CD14-positive monocyte (primary cell): ENCODE measurements at regions not wholly inside any gene's neighbourhood (a gene's known extent, or its start where the extent isn't known, plus 50 kb on each side); places are given as distances from the start of the nearest gene placed in this dataset.

Source experiments
- DNase-seq, 3 donors: peaks; one replicate each; pipeline ENCODE4 v3.0.0-alpha.2; 2011 to 2022
- H2AFZ ChIP-seq: 2 replicates; pipeline ENCODE4 v1.6.0; 2012; ENCODE audit warnings: mild to moderate bottlenecking, low read depth, low read length, inconsistent platforms; ENCODE audit not compliant: insufficient read depth, poor library complexity, severe bottlenecking
- H3K27ac ChIP-seq, 2 donors: 1 replicate in 1 of 2; 2 replicates in 1 of 2; pipeline ENCODE4 v1.5.1; 2012 to 2013; ENCODE audit warnings: low read length in 2 of 2, control low read depth in 1 of 2, inconsistent platforms in 1 of 2, low read depth in 1 of 2, mild to moderate bottlenecking in 1 of 2
- H3K27me3 ChIP-seq, 2 donors: one replicate each; pipeline versions ENCODE4 v1.6.0 to v1.6.1; 2011 to 2013; ENCODE audit warnings: low read length in 2 of 2; ENCODE audit not compliant: control insufficient read depth in 2 of 2, insufficient read depth in 2 of 2
- H3K36me3 ChIP-seq, 2 donors: replicated peaks in 1 of 2; 1 replicate in 1 of 2; 2 replicates in 1 of 2; pipeline versions ENCODE4 v1.5.1 to v1.6.1; 2012 to 2013; ENCODE audit warnings: low read length in 2 of 2, control low read depth in 1 of 2, inconsistent platforms in 1 of 2, mild to moderate bottlenecking in 1 of 2; ENCODE audit not compliant: insufficient read depth in 2 of 2, control insufficient read depth in 1 of 2
- H3K4me1 ChIP-seq, 2 donors: 1 replicate in 1 of 2; 2 replicates in 1 of 2; pipeline versions ENCODE4 v1.5.1 to v1.6.1; 2012 to 2013; ENCODE audit warnings: low read length in 2 of 2, control low read depth in 1 of 2, inconsistent platforms in 1 of 2, mild to moderate bottlenecking in 1 of 2, moderate library complexity in 1 of 2; ENCODE audit not compliant: insufficient read depth in 2 of 2, control insufficient read depth in 1 of 2
- H3K4me2 ChIP-seq: replicated peaks from 2 replicates; pipeline ENCODE3; 2012; ENCODE audit warnings: low read length, moderate library complexity, mild to moderate bottlenecking; ENCODE audit not compliant: poor library complexity, severe bottlenecking; ENCODE audit errors: extremely low read depth
- H3K4me3 ChIP-seq, 3 experiments: fragments of 200-600 bp in 1 of 3; sonication (generic) in 1 of 3; replicated peaks in 1 of 3; 1 replicate in 2 of 3; 2 replicates in 1 of 3; pipeline ENCODE4 v1.5.1; 2011 to 2013; ENCODE audit warnings: low read length in 3 of 3, mild to moderate bottlenecking in 3 of 3, control low read depth in 2 of 3, low read depth in 2 of 3, inconsistent platforms in 1 of 3, moderate library complexity in 1 of 3
- H3K79me2 ChIP-seq: 2 replicates; pipeline ENCODE4 v1.6.0; 2012; ENCODE audit warnings: mild to moderate bottlenecking, control low read depth, inconsistent platforms, low read length, moderate library complexity; ENCODE audit not compliant: insufficient read depth
- H3K9ac ChIP-seq: 2 replicates; pipeline ENCODE4 v1.6.0; 2017; ENCODE audit warnings: low read length, mild to moderate bottlenecking; ENCODE audit not compliant: insufficient read depth, poor library complexity, severe bottlenecking
- H3K9me3 ChIP-seq, 2 donors: replicated peaks in 1 of 2; 1 replicate in 1 of 2; 2 replicates in 1 of 2; pipeline versions ENCODE4 v1.5.1 to v1.6.1; 2012 to 2013; ENCODE audit warnings: low read length in 2 of 2, control low read depth in 1 of 2; ENCODE audit not compliant: control insufficient read depth in 1 of 2, insufficient read depth in 1 of 2
- H4K20me1 ChIP-seq: 2 replicates; pipeline ENCODE4 v1.6.0; 2012; ENCODE audit warnings: mild to moderate bottlenecking, low read length, control low read depth, moderate library complexity; ENCODE audit not compliant: insufficient read depth
- H3K27ac Mint-ChIP-seq, 7 donors: one replicate each; pipeline ENCODE4 v1.8.0; 2020; ENCODE audit warnings: mild to moderate bottlenecking in 7 of 7, mixed read lengths in 7 of 7, moderate library complexity in 6 of 7, inconsistent platforms in 2 of 7
- H3K27me3 Mint-ChIP-seq, 3 donors: one replicate each; pipeline ENCODE4 v1.8.0; 2021 to 2022; ENCODE audit warnings: low read depth in 3 of 3, mild to moderate bottlenecking in 3 of 3, mixed read lengths in 3 of 3, moderate library complexity in 3 of 3, inconsistent platforms in 1 of 3
- H3K36me3 Mint-ChIP-seq, 2 donors: one replicate each; pipeline ENCODE4 v1.8.0; 2020; ENCODE audit warnings: mixed read lengths in 2 of 2, inconsistent platforms in 1 of 2, mild to moderate bottlenecking in 1 of 2
- H3K4me1 Mint-ChIP-seq: one replicate; pipeline ENCODE4 v1.8.0; 2020; ENCODE audit warnings: mild to moderate bottlenecking, mixed read lengths
- H3K4me3 Mint-ChIP-seq, 2 donors: one replicate each; pipeline ENCODE4 v1.8.0; 2020; ENCODE audit warnings: mild to moderate bottlenecking in 2 of 2, mixed read lengths in 2 of 2, moderate library complexity in 1 of 2
- H3K9me3 Mint-ChIP-seq, 7 donors: one replicate each; pipeline ENCODE4 v1.8.0; 2020 to 2022; ENCODE audit warnings: mixed read lengths in 7 of 7, mild to moderate bottlenecking in 6 of 7, moderate library complexity in 6 of 7, inconsistent platforms in 2 of 7
- WGBS: methylation state at CpG from one replicate; pipeline ENCODE4 v1.1.5; 2013; ENCODE audit warnings: missing lambda C conversion rate; ENCODE audit not compliant: insufficient coverage; 5-methylcytosine and 5-hydroxymethylcytosine counted together
- intact Hi-C, 2 donors: fragments of 100-400 bp; cut with micrococcal nuclease; formaldehyde crosslinking; loops; one replicate each; pipeline versions ENCODE4 v1.15.0 to v1.15.1; 2023
- TF ChIP-seq, protein P1 (sequence below): fragments of 200-600 bp; IDR thresholded peaks from one replicate; pipeline ENCODE4 v1.8.0; 2022; ENCODE audit warnings: antibody characterized with exemption, mild to moderate bottlenecking

DNA sequence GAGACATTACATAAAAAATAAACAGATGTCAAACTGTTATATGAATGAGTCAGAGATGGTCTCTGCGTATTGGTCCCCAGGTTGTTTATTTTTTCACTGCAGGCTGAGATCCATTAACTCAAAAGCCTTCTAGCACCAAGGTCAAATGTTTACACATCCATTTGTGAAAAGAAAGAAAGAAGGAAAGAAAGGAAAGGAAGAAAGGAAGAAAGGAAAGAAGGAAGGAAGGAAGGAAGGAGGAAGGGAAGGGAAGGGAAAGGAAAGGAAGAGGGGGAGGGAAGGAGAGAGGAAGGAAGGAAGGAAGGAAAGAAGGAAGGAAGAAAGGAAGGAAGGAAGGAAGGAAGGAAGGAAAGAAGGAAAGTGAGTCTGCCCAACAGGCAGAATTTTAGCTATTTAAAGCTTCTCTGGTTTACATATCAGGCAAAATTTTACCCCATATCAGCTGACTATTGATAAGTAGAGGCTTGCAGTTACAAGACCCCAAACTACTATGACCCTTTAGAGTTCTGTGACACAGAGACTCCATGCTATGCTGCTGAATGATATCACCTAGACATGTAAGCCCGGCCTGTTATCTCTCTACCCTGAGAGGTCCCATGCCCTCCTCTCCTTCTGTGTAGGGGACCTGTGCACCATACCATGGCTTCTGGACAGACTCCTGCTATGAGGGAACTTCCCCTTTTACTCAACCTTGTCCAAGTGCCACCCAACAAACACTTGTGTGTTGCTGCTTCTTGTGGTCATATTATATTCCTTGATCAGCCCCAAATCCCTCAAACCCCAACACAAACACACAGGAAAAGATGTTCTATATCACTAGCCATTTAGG is 59.0 kb downstream of the DRD1 start:
- WGBS, result 100% methylated on average over 1 of the region's 2 CpGs
- no peaks in the 10 kb centered on the region for H3K4me1 Mint-ChIP-seq

DNA sequence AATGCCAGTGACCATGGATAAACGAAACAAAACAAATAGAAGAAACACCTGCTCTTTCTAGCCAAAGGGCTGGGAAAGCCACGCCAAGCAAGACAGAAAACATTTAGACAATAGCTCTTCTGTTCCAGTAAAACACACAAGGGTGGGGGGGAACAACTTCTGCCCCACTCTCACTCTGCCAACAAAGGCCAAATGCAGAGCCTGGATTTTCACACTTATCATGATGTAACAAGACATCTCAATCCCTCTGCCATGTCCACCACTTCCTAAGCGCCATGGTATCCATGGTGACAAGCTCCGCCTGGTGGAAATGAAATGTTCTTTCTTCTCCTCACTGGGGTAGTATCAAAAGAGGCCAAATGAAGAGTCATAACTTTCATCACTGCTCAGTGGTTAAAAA is 60.6 kb downstream of the DRD1 start:
- Mint-ChIP-seq H3K9me3 (peaks cover 0 to 2% (median 0%) of the 10 kb centered on the region in 7 donors), H3K4me3 (no peak overlapping the region), H3K36me3 (no peaks in the 10 kb centered on the region), H3K4me1 (no peaks in the 10 kb centered on the region), H3K27me3 (peaks cover 3 to 8% (median 6%) of the 10 kb centered on the region in 3 donors), H3K27ac (no peak overlapping the region)
- Histone ChIP-seq H3K4me1 (no peaks in the 10 kb centered on the region), H3K9ac (no peak overlapping the region), H3K4me2 (no peak overlapping the region), H4K20me1 (no peaks in the 10 kb centered on the region), H3K36me3 (no peaks in the 10 kb centered on the region), H3K79me2 (no peaks in the 10 kb centered on the region), H3K27me3 (no peaks in the 10 kb centered on the region), H2AFZ (no peak overlapping the region), H3K4me3 (no peak overlapping the region), H3K27ac (no peak overlapping the region), H3K9me3 (no peaks in the 10 kb centered on the region)
- TF ChIP-seq, protein P1, sequence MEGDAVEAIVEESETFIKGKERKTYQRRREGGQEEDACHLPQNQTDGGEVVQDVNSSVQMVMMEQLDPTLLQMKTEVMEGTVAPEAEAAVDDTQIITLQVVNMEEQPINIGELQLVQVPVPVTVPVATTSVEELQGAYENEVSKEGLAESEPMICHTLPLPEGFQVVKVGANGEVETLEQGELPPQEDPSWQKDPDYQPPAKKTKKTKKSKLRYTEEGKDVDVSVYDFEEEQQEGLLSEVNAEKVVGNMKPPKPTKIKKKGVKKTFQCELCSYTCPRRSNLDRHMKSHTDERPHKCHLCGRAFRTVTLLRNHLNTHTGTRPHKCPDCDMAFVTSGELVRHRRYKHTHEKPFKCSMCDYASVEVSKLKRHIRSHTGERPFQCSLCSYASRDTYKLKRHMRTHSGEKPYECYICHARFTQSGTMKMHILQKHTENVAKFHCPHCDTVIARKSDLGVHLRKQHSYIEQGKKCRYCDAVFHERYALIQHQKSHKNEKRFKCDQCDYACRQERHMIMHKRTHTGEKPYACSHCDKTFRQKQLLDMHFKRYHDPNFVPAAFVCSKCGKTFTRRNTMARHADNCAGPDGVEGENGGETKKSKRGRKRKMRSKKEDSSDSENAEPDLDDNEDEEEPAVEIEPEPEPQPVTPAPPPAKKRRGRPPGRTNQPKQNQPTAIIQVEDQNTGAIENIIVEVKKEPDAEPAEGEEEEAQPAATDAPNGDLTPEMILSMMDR, result no peak
- intact Hi-C loops, result no loop called here
- WGBS, result 93% methylated on average over 2 of the region's 4 CpGs
- no peak for DNase-seq

More for the DNA sequence above, 59.0 kb downstream of the DRD1 start:
- Histone ChIP-seq H3K4me2 (no peak overlapping the region), H3K9ac (no peak overlapping the region), H2AFZ (no peak overlapping the region), H3K27me3 (no peaks in the 10 kb centered on the region), H3K79me2 (no peaks in the 10 kb centered on the region), H4K20me1 (no peaks in the 10 kb centered on the region), H3K4me3 (no peak overlapping the region), H3K27ac (no peak overlapping the region), H3K36me3 (no peaks in the 10 kb centered on the region), H3K9me3 (no peaks in the 10 kb centered on the region), H3K4me1 (no peaks in the 10 kb centered on the region)
- Mint-ChIP-seq H3K27ac (no peak overlapping the region), H3K36me3 (no peaks in the 10 kb centered on the region), H3K4me3 (no peak overlapping the region), H3K9me3 (peaks cover 0 to 2% (median 0%) of the 10 kb centered on the region in 7 donors), H3K27me3 (peaks cover 0 to 12% (median 2%) of the 10 kb centered on the region in 3 donors)
- intact Hi-C loops, result no loop called here
- DNase-seq, result no peak
- TF ChIP-seq, protein P1, result no peak
